ENCODE measurements at regions not wholly inside any gene's neighbourhood (a gene's known extent, or its start where the extent isn't known, plus 50 kb on each side); places are given as distances from the start of the nearest gene placed in this dataset.
"Not testable (repeated sequence)": the region's sequence is repeated elsewhere in the genome, so short reads cannot be mapped to it uniquely, and the experiment has no call there.

DNA sequence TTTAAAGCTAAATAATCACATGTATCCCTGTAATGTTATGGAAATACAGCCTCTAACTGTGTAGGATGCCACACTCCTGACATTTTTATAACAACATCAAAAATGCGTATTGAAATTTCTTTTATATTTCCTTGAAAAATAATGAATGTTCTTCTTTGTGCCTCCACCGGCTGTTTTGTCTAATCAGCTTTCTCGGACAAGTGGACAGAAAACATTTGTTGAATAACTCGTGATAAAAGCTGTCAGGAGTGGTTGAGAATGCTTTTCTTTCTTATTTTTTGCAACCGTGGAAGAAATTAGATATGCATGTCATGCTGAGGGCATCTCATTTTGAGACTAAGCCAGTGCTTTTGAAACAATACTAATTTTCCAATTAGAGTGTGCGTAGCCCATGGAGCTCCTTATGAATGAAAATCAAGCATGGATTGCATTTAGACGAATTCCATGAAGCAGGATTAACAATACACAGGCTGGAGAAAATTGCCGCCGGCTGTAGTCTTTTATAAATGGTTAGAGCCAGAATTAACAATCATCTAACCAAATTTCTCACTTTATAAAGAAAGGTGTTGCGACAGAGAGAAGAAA is 614.5 kb upstream of the LCORL start:
- DNase-seq (ENCODE audit: low spot score): no peak

DNA sequence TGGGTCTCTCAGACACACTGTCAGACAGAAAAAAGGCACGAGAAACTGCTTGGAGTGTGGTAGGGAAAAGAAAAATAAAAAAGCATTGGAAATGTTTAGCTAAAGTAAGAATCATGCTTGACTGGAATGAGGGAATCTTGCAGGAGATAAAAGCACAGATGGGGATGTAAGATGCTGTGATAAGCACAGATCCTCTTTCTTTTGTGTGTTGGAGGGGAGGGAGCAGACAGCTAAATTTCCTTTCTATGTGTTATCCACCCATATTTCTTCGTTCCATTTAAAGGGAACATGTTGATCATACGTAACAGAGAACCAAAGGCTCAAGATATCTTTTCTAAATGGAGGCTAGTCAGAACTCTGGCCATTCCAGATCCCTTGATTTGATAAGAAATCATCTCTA is 614.0 kb upstream of the LCORL start:
- DNase-seq (ENCODE audit: low spot score): no peak

DNA sequence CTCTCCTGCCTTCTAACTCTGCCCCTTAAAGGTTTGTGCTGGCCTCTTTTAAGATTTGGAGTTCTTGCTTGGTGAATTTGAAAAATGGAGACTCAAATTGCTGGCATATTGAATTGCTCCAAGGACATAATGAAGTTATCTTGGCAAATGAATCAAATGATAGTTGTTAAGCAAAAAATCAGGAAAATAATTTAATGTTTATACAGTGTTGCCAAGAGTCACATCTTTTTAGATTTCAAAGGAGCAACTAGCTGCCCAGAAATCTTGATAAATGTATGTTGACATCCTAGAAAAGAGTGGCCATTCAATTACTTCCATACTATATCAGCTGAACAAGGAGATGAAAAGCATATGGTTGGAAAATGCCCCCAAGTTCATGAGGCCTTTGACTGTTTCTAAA is 610.0 kb upstream of the LCORL start:
- DNase-seq (ENCODE audit: low spot score): no peak

DNA sequence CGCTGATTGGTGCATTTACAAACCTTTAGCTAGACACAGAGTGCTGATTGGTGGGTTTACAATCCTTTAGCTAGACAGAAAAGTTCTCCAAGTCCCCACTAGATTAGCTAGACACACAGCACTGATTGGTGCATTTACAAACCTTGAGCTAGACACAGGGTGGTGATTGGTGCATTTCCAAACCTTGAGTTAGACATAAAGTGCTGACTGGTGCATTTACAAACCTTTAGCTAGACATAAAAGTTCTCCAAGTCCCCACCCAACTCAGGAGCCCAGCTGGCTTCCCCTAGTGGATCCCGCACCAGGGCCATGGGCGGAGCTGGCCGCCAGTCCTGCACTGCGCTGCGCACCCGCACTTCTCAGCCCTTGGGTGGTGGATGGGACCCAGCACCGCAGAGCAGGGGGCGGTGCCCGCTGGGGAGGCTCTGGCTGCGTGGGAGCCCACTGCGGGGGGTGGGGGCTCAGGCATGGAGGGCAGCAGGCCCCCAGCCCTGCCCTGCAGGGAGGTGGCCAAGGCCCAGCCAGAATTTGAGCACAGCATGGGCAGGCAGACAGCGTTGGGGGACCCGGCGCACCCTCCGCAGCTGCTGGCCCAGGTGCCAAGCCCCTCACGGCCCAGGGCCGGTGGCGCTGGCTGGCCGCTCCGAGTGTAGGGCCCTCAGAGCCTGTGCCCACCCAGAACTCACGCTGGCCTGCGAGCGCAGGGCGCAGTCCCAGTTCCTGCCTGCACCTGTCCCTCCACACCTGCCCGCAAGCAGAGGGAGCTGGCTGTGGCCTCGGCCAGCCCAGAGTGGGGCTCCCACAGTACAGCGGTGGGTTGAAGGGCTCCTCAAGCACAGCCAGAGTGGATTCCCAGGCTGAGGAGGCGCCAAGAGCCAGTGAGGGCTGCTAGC is 608.9 kb upstream of the LCORL start:
- DNase-seq (ENCODE audit: low spot score): no peak

DNA sequence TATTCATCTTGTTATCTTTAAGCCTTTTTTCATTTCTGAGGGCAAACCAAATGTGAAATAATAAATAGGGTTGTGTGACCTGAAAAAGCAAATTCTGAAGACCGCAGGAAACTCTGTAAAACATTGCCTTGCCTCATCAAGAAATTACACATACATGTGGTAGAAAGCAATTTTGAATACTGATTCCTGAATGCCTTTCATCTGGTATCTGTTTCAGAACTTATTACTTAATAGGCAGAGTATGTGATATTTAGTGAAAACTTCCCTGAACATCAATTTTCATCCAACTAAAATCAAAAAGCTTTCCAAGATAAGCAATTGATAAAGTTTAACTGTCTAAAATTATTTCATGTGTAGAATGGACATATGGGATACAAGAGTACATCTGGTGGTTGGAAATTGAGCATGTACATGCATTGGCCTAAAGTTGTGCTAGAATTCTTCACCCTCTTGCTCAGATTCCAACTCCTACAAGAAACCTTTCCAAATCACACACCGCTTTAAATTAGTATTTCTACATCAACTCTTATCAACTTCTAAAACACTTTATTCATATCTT is 606.0 kb upstream of the LCORL start:
- no peak for DNase-seq (ENCODE audit: low spot score)

DNA sequence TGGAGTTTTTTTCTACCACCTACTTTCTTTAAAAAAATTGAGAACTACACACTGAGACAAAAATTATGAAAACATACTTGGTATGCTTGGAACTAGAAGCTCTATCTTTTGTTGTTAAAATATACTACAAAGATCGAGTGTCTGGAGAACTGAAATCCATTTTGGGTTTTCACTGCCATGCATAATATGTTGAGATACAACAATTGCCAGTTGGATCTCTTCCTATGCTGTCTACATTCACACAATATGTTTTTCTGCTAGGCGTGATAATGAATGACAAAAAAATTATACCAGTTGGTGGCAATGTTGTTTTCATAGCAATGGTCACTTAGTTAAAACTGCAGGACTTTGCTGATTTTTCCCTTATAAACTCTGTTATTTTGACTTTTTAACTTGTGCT is 605.4 kb upstream of the LCORL start:
- no peak for DNase-seq (ENCODE audit: low spot score)

DNA sequence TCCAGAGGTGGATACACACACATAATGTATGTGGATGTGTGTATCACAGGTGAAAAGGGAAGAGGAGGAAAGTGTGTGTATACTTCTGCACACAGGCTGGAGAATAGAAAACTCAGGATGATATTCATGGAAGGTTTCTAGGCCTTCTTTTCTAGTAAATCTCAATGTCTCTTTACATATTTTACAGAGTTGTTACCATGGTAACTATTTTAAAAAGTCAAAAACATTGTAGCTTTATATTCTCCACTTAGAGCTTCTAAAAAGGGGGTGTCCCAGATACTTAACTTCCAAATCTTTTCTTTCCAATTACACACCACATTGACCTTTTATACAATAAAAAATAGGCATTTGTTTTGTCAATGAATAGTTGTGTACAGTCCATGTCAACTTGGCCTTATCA is 604.8 kb upstream of the LCORL start:
- no peak for DNase-seq (ENCODE audit: low spot score)

DNA sequence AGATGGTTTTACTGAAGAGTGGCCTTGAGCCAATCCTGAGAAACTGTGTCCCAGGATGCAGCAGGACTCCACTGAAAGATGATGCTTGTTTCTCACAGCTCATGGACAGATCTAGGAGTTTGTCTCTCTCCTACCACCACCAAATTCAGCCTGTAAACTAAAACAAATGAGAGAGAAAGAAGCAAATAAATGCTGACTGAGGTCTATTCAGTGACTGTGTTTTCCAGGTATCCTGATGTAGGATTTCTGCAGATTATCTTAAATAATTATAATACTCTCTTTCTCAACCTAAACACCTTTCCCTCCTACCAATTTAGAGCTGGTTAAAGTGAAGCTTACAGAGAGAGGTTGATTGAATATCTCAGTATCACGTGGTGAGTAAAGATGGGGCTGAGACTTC is 599.6 kb upstream of the LCORL start:
- DNase-seq (ENCODE audit: low spot score): no peak

DNA sequence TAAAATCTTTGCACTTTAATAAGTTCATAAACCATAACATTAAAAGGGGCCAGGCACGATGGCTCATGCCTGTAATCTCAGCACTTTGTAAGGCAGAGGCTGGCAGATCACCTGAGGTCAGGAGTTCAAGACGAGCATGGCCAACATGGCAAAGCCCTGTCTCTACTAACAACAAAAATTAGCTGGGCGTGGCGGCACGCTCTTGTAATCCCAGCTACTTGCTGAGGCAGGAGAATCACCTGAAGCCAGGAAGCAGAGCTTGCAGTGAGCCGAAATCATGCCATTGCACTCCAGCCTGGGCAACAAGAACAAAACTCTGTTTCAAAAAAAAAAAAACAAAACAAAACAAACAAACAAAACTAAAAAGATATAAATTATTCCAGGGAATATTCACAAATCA is 595.2 kb upstream of the LCORL start:
- DNase-seq (ENCODE audit: low spot score): no peak

DNA sequence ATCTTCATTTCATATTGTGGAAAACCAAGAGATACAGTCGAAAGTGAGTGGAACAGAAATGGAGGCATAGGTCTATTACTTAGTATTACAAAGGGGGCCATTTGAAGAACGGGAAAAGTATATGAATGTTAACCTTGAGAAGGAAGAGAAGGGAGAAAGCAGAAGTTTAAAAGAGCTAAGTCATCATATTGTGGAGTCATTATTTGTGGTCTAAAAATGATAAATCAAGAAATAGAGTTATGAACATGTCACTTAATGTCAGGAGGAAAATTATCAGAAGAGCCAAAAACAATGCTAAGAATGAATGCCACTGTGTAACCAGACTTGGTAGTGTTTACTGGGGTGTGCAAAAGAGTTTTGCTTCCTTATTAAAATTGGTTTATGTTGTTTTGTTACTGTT is 589.5 kb upstream of the LCORL start:
- no peak for DNase-seq (ENCODE audit: low spot score)

DNA sequence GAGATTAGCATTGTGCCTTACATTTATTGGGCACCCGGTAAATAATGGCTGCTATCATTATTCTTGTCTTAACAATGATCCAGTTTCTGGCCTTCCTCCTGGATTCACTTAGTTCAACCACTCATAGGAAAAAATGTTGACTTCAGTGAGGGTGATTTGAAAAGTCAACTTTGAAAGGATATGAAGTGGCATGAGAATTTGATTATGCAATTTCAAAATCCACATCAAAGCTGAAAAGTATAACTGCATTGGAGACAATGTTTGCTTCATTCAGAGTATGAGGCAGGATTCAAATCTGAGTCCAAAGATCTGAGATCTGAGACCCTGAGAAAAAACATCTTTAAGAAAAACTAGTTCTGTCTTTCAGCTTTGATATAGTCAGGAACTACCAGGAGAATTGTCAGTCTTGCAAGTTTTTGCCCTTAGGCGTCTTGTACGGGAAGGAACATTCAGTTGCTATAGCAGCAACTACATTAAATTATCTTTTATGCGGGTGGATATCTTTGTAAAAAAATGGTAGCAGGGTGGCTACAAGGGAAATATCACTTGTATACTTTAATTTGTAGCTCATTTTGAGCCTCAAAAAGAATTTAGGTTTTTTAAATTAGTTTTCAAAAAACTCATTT is 587.5 kb upstream of the LCORL start:
- DNase-seq (ENCODE audit: low spot score): no peak

DNA sequence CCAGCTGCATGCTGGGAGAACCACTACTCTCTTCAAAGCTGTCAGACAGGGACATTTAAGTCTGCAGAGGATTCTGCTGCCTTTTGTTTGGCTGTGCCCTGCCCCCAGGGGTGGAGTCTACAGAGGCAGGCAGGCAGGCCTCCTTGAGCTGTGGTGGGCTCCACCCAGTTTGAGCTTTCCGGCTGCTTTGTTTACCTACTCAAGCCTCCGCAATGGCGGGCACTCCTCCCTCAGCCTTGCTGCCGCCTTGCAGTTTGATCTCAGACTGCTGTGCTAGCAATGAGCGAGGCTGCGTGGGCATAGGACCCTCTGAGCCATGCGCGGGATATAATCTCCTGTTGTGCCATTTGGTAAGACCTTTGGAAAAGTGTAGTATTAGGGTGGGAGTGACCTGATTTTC is 581.1 kb upstream of the LCORL start:
- DNase-seq (ENCODE audit: low spot score): not testable (repeated sequence)

DNA sequence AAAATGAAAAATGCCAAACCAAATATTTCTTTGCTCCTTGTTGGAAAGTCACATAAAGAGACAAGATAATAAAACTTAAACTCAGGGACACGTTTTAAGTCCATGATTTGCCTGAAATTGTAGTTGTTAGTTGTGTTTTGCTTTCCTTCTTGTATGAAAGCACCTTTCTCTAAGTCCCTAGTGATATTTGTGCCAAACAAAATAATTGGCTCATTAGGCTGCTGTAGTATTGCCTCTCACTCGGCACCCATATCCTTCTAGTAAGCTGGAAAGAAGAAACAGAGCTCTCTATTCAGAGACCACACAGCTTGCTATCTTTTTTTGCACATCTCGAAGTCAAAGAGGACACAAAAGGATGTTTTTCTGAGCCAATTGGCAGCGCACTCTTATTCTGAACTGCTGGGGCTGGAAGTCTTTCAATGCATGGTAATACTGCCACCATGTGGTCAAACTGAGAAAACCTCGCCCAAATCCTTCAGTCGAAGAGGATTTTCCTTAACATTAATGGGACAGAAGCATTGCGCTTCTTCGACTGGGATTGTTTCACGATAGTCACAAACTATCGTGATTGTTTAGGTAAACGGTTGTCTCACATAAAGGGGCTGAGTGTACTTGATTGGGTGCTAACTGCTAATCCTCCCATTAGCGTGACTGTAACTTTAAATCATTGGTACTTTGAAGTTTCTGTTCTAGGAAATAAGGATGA is 571.9 kb upstream of the LCORL start:
- peak; percentile 61 for DNase-seq (ENCODE audit: low spot score)

DNA sequence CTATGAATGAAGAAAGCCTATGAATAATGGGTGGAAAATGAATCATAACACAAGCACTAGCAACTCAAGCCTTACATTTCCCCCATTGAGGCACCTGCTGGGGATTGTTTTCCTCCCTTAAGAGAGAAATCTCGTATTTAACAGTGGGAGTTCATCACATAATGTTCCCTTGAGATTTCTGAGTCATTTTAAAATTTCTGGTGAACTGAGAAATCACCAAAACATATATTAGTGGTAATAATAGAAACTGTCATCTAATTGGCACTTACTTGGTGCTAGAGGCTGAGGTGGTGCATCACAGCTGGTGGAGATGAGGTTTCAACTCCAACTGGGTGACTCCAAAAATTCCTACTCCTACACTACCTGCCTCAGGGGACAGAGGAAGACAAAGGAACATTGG is 561.3 kb upstream of the LCORL start:
- DNase-seq (ENCODE audit: low spot score): no peak

DNA sequence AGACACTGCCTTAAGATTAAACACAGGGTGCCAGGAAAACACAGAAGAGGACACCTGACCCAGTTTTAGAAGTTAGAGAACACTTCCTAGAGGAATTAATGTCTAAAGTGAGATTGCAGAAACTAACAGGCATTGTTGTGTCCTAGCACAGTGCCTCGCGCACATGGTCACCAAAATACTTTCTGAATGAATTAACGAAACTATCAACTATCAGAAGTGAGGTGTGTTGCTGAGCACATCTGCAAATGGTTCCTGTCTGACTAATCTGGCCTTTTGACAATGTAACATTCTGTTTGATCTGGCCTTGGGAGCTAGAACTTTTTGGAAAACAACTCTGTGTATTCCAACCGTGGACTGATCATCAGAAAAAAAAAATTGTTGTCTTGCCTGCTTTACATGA is 556.8 kb upstream of the LCORL start:
- no peak for DNase-seq (ENCODE audit: low spot score)

DNA sequence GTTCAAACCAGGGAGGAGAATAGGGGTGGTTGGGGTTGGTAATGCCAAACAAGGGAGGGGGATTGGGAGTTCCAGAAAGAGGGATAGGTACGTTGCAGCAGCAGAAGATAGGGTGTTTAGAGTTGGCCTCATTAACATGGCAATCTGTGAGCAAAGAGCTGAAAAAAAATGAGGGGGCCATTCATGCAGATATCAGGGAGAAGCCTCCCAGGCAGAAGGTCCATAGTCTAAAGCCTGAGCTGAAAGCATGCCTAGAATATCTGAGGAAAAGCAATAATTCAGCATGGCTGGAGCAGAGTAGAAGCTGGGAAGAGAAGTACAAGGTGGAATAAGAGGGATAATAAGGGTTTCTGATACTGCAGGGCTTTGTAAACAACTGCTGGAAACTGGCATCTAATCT is 550.9 kb upstream of the LCORL start:
- no peak for DNase-seq (ENCODE audit: low spot score)

DNA sequence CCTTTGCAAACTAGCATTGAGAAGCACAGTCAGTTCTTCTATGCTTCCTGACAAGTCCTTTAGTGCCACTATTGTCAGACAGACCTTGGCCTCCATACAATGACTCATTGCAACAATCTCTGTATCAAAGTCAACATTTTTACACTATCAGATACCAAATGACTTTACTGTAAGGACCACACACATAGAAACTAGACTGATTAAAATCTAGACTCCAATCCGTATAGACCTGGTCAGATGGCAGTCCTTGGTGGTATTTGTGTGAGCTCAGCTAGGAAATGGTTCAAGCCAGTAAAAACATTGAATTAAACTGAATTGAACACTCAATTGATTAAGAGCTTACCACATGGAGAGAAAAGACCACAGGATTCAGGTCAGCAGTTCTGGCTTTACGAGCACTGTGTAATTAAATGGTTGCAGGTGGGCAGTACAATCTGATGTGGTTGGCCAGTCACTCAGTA is 549.8 kb upstream of the LCORL start:
- no peak for DNase-seq (ENCODE audit: low spot score)

DNA sequence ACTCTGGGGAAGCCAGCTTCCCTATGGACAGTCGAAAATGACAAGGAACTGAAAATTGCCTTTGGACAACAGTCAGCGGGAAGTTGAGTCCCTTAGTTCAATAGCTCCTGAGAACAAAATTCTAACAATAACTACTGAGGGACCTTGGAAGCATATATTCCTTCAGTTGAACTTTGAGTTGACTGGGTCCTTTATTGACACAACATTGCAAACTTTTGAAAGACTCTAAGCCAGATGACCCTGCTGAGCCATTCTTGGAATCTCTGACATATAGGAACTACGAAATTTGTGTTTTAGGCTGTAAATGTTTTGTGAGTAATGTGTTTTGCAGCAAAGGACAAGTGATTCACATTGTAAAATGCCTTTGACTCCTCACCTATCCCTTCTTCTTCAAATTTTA is 548.8 kb upstream of the LCORL start:
- no peak for DNase-seq (ENCODE audit: low spot score)

DNA sequence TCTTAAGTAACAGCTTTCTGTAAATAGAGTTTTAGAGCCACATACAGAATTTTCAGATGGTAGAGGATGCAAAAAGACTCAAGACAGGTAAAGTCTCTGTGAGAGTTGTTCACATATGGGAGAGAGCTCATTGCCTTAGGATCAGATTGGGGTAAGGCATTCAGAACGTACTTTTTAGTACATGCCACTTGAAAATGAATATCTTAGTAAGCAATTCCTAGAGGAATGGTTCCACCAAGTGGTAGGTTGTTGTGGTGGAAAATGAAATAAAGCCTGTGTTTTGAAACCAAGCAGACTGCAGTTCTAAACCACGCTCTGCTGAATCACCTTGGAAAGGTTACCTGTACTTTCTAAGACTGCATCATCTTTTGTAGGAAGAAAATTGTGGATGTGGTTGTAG is 547.0 kb upstream of the LCORL start:
- DNase-seq (ENCODE audit: low spot score): no peak

DNA sequence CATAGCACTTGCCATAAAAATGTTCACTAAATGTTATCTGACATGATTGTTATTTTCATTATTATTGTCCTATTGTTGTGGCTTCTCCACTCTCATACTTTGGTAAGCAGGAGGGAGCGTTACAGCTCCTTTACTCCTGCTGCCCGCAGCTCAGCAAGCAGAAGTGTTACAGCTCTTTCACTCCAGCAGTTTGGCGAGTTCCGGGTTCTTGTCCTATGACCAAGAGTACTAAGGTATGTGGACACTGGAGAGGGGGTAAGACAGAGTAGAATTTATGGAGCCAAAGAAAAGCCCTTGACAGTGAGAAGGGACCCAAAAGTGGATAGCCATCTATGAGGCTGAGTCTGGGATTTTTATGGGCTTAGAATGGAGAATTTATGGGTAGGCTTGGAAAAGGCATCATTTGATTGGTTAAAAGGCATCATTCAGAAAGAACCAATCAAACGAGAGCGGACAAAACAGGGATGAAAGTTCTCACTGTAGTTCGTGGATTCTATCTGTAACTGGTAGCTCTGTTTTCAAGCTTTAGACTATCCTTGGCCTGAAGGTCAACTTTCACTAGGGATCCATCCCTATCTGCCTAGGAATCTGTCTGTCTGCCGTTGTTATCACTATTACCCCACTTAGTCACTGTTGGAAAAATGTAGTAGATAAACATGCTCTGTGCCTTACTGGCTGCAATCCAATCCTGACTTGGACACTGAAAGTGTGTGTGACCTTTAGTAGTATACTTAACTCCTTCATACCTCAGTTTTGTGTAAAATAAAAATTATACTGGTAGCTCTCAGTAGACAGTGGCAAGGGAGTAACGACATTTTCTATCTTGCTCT is 545.6 kb upstream of the LCORL start:
- DNase-seq (ENCODE audit: low spot score): no peak

DNA sequence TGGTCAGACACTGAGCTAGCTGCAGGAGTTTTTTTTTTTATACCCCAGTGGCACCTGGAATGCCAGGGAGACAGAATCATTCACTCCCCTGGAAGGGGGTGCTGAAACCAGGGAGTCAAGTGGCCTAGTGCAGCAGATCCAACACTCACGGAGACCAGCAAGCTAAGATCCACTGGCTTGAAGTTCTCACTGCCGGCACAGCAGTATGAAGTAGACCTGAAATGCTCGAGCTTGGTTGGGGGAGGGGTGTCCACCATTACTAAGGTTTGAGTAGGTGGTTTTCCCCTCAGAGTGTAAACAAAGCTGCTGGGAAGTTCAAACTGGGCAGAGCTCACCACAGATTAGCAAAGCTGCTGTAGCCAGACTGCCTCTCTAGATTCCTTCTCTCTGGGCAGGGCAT is 537.9 kb upstream of the LCORL start:
- DNase-seq (ENCODE audit: low spot score): no peak

DNA sequence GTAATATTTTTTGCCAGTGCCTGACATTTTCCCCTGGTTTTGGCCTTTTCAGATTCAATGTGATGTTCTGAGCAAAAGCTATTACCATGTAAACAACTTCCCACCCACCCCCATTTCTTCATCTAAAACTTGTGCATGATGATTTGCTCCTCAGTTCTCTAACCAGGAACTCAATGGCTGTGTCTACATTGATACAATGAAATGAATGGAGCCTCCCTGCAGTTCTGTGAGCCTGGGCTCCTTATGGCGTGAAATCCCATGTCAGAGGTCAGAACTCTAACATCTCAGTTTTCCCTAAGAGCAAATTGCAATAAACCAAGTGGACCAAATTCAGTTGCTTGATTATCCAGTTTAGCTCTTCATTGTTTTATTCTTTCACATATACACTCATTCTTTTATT is 534.8 kb upstream of the LCORL start:
- no peak for DNase-seq (ENCODE audit: low spot score)

Measured in HuH-7 (cell line).